Activated B cell treated with CpG ODN at 0.5 μM for 24 hours (primary cell): ENCODE measurements at regions not wholly inside any gene's neighbourhood (a gene's known extent, or its start where the extent isn't known, plus 50 kb on each side); places are given as distances from the start of the nearest gene placed in this dataset.
"Not testable (repeated sequence)": the region's sequence is repeated elsewhere in the genome, so short reads cannot be mapped to it uniquely, and the experiment has no call there.

ENCODE experiments used
- ATAC-seq: fragments of 200-7000 bp; cut with Tn5 transposase; one replicate; pipeline ENCODE4 v1.10.0; 2021; ENCODE audit warnings: low read depth, mild to moderate bottlenecking, moderate library complexity
- CTCF ChIA-PET: fragments of 350-600 bp; sonication (Branson Sonifier 250); formaldehyde crosslinking; loops from one replicate; lab custom pipeline; 2021; ENCODE audit warnings: antibody characterized with exemption; lab: Charles Lee
- POLR2A ChIA-PET: fragments of 350-600 bp; sonication (Branson Sonifier 250); formaldehyde crosslinking; loops from one replicate; lab custom pipeline; 2021; ENCODE audit warnings: antibody characterized with exemption; lab: Charles Lee
- DNase-seq: peaks from one replicate; pipeline ENCODE4 v3.0.0; 2022
- H3K27ac Mint-ChIP-seq: one replicate; pipeline ENCODE4 v1.8.0; 2020; ENCODE audit warnings: mixed read lengths
- H3K27me3 Mint-ChIP-seq: one replicate; pipeline ENCODE4 v1.8.0; 2021; ENCODE audit warnings: mixed read lengths
- H3K36me3 Mint-ChIP-seq: one replicate; pipeline ENCODE4 v1.8.0; 2021; ENCODE audit warnings: low read depth, mixed read lengths
- H3K4me1 Mint-ChIP-seq: one replicate; pipeline ENCODE4 v1.8.0; 2021; ENCODE audit warnings: mixed read lengths
- H3K4me3 Mint-ChIP-seq: one replicate; pipeline ENCODE4 v1.8.0; 2020; ENCODE audit warnings: mild to moderate bottlenecking, mixed read lengths
- H3K9me3 Mint-ChIP-seq: one replicate; pipeline ENCODE4 v1.8.0; 2020; ENCODE audit warnings: mixed read lengths
- intact Hi-C: fragments of 100-400 bp; cut with micrococcal nuclease; formaldehyde crosslinking; loops from one replicate; pipeline ENCODE4 v1.15.1; 2024
- TF ChIP-seq, protein P1 (sequence below): fragments of 200-600 bp; IDR thresholded peaks from one replicate; pipeline ENCODE4 v1.8.0; 2022; ENCODE audit warnings: antibody characterized with exemption, mild to moderate bottlenecking

DNA sequence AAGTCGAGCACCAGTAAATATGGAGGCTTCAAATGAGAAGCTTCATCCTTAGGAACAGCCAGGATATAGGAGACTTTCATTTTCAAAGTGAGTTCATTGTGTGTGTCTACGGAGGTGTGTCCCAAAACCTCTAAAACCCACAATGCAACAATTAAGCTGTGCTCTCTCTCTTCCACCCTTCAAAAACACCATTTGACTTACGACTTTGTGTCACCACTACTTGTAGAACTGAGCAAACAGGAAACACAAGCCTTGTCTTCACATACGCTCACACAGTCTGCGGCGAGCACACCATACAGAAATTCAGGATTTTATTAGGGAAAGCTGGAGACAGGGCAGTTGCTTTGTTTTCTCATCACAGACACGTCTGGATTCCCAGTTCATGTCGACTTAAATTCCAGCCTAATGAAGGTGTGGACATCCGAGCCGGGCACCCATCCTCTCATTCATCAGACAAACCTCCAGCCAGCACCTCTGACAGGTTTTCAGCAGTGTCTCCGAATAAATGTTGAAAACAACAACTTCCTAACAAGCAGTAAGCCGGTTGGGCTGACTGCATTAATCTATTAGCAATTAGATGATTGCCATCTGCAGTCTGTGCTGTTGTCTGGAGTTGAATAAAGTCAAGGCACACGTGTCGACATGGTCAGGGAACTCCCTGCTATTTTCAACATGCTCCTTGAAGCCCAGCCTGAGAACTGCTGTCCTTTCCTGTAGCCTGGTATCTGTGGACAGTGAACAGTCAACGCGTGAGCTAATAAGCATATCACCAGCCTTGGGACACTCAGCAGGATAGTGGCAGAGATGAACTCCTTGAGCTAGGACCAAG, 1411.1 kb downstream of the BRD1 start:
- POLR2A ChIA-PET: no interaction called here
- intact Hi-C loops: no loop called here
- no peaks in the 10 kb centered on the region for H3K4me1 Mint-ChIP-seq
- H3K9me3 Mint-ChIP-seq: no peaks in the 10 kb centered on the region
- TF ChIP-seq, protein P1, sequence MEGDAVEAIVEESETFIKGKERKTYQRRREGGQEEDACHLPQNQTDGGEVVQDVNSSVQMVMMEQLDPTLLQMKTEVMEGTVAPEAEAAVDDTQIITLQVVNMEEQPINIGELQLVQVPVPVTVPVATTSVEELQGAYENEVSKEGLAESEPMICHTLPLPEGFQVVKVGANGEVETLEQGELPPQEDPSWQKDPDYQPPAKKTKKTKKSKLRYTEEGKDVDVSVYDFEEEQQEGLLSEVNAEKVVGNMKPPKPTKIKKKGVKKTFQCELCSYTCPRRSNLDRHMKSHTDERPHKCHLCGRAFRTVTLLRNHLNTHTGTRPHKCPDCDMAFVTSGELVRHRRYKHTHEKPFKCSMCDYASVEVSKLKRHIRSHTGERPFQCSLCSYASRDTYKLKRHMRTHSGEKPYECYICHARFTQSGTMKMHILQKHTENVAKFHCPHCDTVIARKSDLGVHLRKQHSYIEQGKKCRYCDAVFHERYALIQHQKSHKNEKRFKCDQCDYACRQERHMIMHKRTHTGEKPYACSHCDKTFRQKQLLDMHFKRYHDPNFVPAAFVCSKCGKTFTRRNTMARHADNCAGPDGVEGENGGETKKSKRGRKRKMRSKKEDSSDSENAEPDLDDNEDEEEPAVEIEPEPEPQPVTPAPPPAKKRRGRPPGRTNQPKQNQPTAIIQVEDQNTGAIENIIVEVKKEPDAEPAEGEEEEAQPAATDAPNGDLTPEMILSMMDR: no peak
- H3K4me3 Mint-ChIP-seq: no peak overlapping the region
- CTCF ChIA-PET: no interaction called here
- H3K36me3 Mint-ChIP-seq: no peaks in the 10 kb centered on the region
- DNase-seq (no peak), ATAC-seq (no peak)
- no peak overlapping the region for H3K27ac Mint-ChIP-seq
- peaks cover 16% of the 10 kb centered on the region for H3K27me3 Mint-ChIP-seq

- ChIA-PET CTCF (no interaction called here), POLR2A (no interaction called here)
- Mint-ChIP-seq H3K4me3 (no peak overlapping the region), H3K27me3 (peaks cover 19% of the 10 kb centered on the region), H3K4me1 (no peaks in the 10 kb centered on the region), H3K9me3 (no peaks in the 10 kb centered on the region), H3K27ac (no peak overlapping the region), H3K36me3 (no peaks in the 10 kb centered on the region)
- no peak for ATAC-seq
- intact Hi-C loops: no loop called here
- DNase-seq: no peak
- TF ChIP-seq, protein P1: no peak
Measured at GRCh38 chr22:48415520-48415919, 1412.2 kb downstream of the BRD1 start.

DNA sequence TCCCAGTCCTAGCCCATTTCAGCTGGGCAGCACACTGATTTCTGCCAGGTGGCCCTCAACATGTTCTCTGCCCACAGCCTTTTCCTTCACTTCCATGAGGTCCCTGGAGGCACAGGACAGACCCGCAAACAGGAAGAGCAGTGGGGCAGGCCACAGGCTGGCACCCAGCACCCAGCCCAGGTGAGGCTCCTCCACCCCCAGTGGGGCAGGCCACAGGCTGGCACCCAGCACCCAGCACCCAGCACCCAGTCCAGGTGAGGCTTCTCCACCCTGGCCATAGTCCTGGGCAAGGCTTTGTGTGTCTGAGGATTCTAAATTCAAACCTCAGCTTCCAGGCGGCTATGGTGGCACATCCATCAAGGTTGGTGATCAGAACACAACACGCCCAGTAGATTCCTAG, 1413.0 kb downstream of the BRD1 start:
- Mint-ChIP-seq H3K36me3 (no peaks in the 10 kb centered on the region), H3K27me3 (peaks cover 15% of the 10 kb centered on the region), H3K27ac (no peak overlapping the region), H3K4me1 (no peaks in the 10 kb centered on the region), H3K4me3 (no peak overlapping the region), H3K9me3 (no peaks in the 10 kb centered on the region)
- intact Hi-C loops: no loop called here
- no peak for ATAC-seq
- no peak for DNase-seq
- POLR2A ChIA-PET: no interaction called here
- CTCF ChIA-PET: no interaction called here
- TF ChIP-seq, protein P1: no peak

GRCh38 chr22:48412931-48413330, 1414.7 kb downstream of the BRD1 start:
- POLR2A ChIA-PET, H3K27me3 Mint-ChIP-seq, H3K4me3 Mint-ChIP-seq, H3K36me3 Mint-ChIP-seq, H3K27ac Mint-ChIP-seq, H3K4me1 Mint-ChIP-seq, CTCF ChIA-PET, DNase-seq, intact Hi-C loops, ATAC-seq, H3K9me3 Mint-ChIP-seq: not testable (repeated sequence)

DNA sequence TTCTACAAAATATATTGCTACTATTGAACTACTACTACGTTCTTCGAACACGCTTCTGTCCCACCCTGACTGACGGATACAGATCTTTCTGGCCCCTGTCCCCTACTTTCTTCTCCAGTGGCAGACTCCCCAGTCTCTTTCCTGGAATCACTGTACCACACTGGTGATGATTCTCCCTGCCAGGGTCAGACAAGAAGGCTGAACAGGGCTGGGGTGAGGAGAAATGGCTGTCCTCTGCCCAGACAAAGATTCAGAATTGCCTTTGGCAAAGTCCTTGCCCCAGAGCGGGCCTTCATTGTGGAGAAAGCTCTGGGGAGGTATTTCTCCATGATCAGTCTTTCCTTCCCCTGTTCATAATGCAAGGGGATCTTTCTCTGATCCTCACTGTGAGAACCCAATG, 1417.1 kb downstream of the BRD1 start:
- DNase-seq: no peak
- Mint-ChIP-seq H3K27me3 (peaks cover 7% of the 10 kb centered on the region), H3K36me3 (no peaks in the 10 kb centered on the region), H3K4me3 (no peak overlapping the region), H3K9me3 (peaks cover 9% of the 10 kb centered on the region), H3K4me1 (no peaks in the 10 kb centered on the region), H3K27ac (no peak overlapping the region)
- CTCF ChIA-PET: no interaction called here
- intact Hi-C loops: no loop called here
- no peak for ATAC-seq
- POLR2A ChIA-PET: no interaction called here
- TF ChIP-seq, protein P1: no peak
